K562 (cell line): ENCODE measurements at regions not wholly inside any gene's neighbourhood (a gene's known extent, or its start where the extent isn't known, plus 50 kb on each side); places are given as distances from the start of the nearest gene placed in this dataset.
A peak's percentile ranks its signal among the peaks of the same experiment; 100 is the strongest.

Source experiments
- ARNT ChIP-seq, 2 experiments: fragments of 450-650 bp; IDR thresholded peaks; 2 replicates each; pipeline ENCODE4 v1.6.1; 2016; ENCODE audit warnings: mild to moderate bottlenecking in 1 of 2
- DMBX1 ChIP-seq: fragments of 250-450 bp; sonication (Bioruptor Pico); IDR thresholded peaks from 2 replicates; pipeline ENCODE4 v1.8.0; 2022; ENCODE audit warnings: inconsistent platforms, mild to moderate bottlenecking, moderate library complexity, borderline replicate concordance
- ELF2 ChIP-seq: fragments of 250-450 bp; sonication (Bioruptor Pico); IDR thresholded peaks from 2 replicates; pipeline ENCODE4 v1.5.0; 2021; ENCODE audit warnings: mild to moderate bottlenecking
- MYBL2 ChIP-seq, 2 experiments: fragments of 450-650 bp in 1 of 2; sonication (generic) in 1 of 2; formaldehyde crosslinking in 1 of 2; IDR thresholded peaks; 2 replicates each; pipeline versions ENCODE4 v1.6.1 to v1.8.1; 2017 to 2022; ENCODE audit warnings: borderline replicate concordance in 1 of 2, inconsistent platforms in 1 of 2, low read depth in 1 of 2, mild to moderate bottlenecking in 1 of 2, missing genetic modification reagents in 1 of 2, moderate library complexity in 1 of 2
- NR4A1 ChIP-seq, 2 experiments: fragments of 250-450 bp in 1 of 2; fragments of 450-650 bp in 1 of 2; sonication (Bioruptor Pico) in 1 of 2; IDR thresholded peaks; 2 replicates each; pipeline versions ENCODE4 v1.4.0 to v1.6.1; 2016 to 2020; ENCODE audit warnings: mild to moderate bottlenecking in 2 of 2, missing compliant biosample characterization in 1 of 2, missing genetic modification characterization in 1 of 2, moderate library complexity in 1 of 2
- ZC3H4 ChIP-seq: sonication (generic); formaldehyde crosslinking; IDR thresholded peaks from 2 replicates; pipeline ENCODE4 v1.9.0; 2021; ENCODE audit warnings: missing genetic modification reagents, borderline replicate concordance
- ZNF175 ChIP-seq: fragments of 200-800 bp; sonication (Bioruptor generic); IDR thresholded peaks from 2 replicates; pipeline ENCODE4 v1.6.1; 2016; ENCODE audit warnings: low read depth, mild to moderate bottlenecking, missing genetic modification characterization, missing compliant biosample characterization
- ZNF707 ChIP-seq: fragments of 250-450 bp; sonication (Bioruptor Pico); conservative IDR thresholded peaks from 2 replicates; pipeline ENCODE4 v1.8.0; 2022; ENCODE audit warnings: inconsistent platforms, mild to moderate bottlenecking, moderate library complexity
- TF ChIP-seq, protein P1 (sequence below), 2 experiments: fragments of 450-650 bp; formaldehyde crosslinking in 1 of 2; IDR thresholded peaks; 2 replicates each; pipeline versions ENCODE4 v1.4.0 to v1.6.1; 2014 to 2020; ENCODE audit warnings: mild to moderate bottlenecking in 2 of 2, borderline replicate concordance in 1 of 2, low read depth in 1 of 2
- TF ChIP-seq, protein P2 (sequence below): fragments of 450-650 bp; IDR thresholded peaks from 2 replicates; pipeline ENCODE4 v1.6.1; 2016; ENCODE audit warnings: antibody characterized with exemption

DNA sequence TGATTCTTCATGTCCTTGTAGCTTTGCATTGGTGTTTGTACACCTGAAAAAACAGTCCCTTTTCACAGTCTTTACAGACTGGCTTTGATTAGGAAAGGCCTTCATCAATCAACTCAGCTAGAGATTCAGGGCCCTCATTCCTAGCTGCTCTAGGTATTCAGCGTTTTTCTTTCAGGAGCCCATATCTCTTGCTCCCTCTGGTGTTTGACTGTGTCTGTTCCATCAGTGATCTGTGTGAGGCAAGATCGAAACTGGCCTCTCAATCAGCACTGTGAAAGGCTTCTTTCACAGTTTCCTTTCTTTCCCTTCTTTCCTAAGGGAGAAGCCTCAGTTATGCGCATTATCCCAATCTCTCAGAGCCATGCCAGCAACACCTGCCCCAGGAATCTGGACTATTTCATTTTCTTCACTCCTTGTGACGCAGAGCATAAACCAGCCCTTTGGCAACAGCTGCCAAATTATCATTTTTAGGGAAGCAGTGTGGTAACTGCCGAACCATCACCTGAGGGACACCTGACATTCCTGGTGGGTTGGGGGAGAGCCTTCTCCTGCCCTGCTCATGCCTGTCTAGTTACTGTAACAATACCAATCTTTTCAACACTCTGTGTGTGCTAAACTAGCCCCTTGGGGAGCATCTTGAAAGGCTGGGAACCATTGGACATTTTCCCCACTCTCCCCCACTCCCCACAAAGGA, 75.7 kb upstream of the CCDC71L start (continued):
- TF ChIP-seq, protein P1, sequence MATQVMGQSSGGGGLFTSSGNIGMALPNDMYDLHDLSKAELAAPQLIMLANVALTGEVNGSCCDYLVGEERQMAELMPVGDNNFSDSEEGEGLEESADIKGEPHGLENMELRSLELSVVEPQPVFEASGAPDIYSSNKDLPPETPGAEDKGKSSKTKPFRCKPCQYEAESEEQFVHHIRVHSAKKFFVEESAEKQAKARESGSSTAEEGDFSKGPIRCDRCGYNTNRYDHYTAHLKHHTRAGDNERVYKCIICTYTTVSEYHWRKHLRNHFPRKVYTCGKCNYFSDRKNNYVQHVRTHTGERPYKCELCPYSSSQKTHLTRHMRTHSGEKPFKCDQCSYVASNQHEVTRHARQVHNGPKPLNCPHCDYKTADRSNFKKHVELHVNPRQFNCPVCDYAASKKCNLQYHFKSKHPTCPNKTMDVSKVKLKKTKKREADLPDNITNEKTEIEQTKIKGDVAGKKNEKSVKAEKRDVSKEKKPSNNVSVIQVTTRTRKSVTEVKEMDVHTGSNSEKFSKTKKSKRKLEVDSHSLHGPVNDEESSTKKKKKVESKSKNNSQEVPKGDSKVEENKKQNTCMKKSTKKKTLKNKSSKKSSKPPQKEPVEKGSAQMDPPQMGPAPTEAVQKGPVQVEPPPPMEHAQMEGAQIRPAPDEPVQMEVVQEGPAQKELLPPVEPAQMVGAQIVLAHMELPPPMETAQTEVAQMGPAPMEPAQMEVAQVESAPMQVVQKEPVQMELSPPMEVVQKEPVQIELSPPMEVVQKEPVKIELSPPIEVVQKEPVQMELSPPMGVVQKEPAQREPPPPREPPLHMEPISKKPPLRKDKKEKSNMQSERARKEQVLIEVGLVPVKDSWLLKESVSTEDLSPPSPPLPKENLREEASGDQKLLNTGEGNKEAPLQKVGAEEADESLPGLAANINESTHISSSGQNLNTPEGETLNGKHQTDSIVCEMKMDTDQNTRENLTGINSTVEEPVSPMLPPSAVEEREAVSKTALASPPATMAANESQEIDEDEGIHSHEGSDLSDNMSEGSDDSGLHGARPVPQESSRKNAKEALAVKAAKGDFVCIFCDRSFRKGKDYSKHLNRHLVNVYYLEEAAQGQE (IDR thresholded peaks at IDR 0.05; ENCODE audit: borderline replicate concordance), result peak; percentile 97
- TF ChIP-seq, protein P1 (CRISPR knock-in tag; IDR thresholded peaks at IDR 0.05; ENCODE audit: low read depth), result no peak
- no peak for TF ChIP-seq ZNF707 (CRISPR knock-in tag)
- TF ChIP-seq ZNF175 (CRISPR knock-in tag), result no peak
- TF ChIP-seq ZC3H4, result no peak
- TF ChIP-seq NR4A1 (CRISPR knock-in tag; IDR thresholded peaks at IDR 0.05), result peak; percentile 28; the same call in 1 of the 2 replicates
- TF ChIP-seq NR4A1 (tag; IDR thresholded peaks at IDR 0.05), result no peak
- TF ChIP-seq ARNT (IDR thresholded peaks at IDR 0.05), result peak in 1 of 2 experiments; percentile 44; a peak in 1 of 4 replicates
- TF ChIP-seq MYBL2 (IDR thresholded peaks at IDR 0.05; ENCODE audit: low read depth), result no peak
- no peak for TF ChIP-seq MYBL2 (CRISPR knock-in tag; IDR thresholded peaks at IDR 0.05; ENCODE audit: borderline replicate concordance)
- TF ChIP-seq ELF2 (CRISPR knock-in tag), result 0 out of 2 replicates have a peak, but pooled peaks have one; percentile 46
- TF ChIP-seq DMBX1, result 0 out of 2 replicates have a peak, but pooled peaks have one; percentile 50
- TF ChIP-seq, protein P2, sequence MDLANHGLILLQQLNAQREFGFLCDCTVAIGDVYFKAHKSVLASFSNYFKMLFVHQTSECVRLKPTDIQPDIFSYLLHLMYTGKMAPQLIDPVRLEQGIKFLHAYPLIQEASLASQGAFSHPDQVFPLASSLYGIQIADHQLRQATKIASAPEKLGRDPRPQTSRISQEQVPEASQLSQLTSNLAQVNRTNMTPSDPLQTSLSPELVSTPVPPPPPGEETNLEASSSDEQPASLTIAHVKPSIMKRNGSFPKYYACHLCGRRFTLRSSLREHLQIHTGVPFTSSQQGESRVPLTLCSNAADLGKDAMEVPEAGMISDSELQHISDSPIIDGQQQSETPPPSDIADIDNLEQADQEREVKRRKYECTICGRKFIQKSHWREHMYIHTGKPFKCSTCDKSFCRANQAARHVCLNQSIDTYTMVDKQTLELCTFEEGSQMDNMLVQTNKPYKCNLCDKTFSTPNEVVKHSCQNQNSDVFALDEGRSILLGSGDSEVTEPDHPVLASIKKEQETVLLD, result no peak
